ENCODE measurements at regions not wholly inside any gene's neighbourhood (a gene's known extent, or its start where the extent isn't known, plus 50 kb on each side); places are given as distances from the start of the nearest gene placed in this dataset.
"Not testable (repeated sequence)": the region's sequence is repeated elsewhere in the genome, so short reads cannot be mapped to it uniquely, and the experiment has no call there.

GRCh38 chr11:42975180-42975529, 336.6 kb upstream of the API5 start:
- DNase-seq (ENCODE audit: low spot score), result no peak

GRCh38 chr11:42976636-42977217, 335.1 kb upstream of the API5 start:
- no peak for DNase-seq (ENCODE audit: low spot score)

- no peak for DNase-seq (ENCODE audit: low spot score)
Measured at GRCh38 chr11:42992594-42992993, 319.2 kb upstream of the API5 start.

GRCh38 chr11:42996421-42997307, 315.1 kb upstream of the API5 start:
- no peak for DNase-seq (ENCODE audit: low spot score)

GRCh38 chr11:43004879-43005278, 306.9 kb upstream of the API5 start:
- DNase-seq (ENCODE audit: low spot score), result not testable (repeated sequence)

GRCh38 chr11:43010042-43010441, 301.8 kb upstream of the API5 start:
- no peak for DNase-seq (ENCODE audit: low spot score)

GRCh38 chr11:43012606-43013005, 299.2 kb upstream of the API5 start:
- no peak for DNase-seq (ENCODE audit: low spot score)

GRCh38 chr11:43021466-43021865, 290.3 kb upstream of the API5 start:
- no peak for DNase-seq (ENCODE audit: low spot score)

GRCh38 chr11:43034341-43034740, 277.5 kb upstream of the API5 start:
- no peak for DNase-seq (ENCODE audit: low spot score)

GRCh38 chr11:43035086-43035485, 276.7 kb upstream of the API5 start:
- DNase-seq (ENCODE audit: low spot score), result no peak

- DNase-seq (ENCODE audit: low spot score), result no peak
Measured at GRCh38 chr11:43053638-43054412, 258.0 kb upstream of the API5 start.

- DNase-seq (ENCODE audit: low spot score), result no peak
Measured at GRCh38 chr11:43067681-43068080, 244.1 kb upstream of the API5 start.

GRCh38 chr11:43071338-43071737, 240.5 kb upstream of the API5 start:
- no peak for DNase-seq (ENCODE audit: low spot score)

GRCh38 chr11:43072096-43072495, 239.7 kb upstream of the API5 start:
- no peak for DNase-seq (ENCODE audit: low spot score)

- no peak for DNase-seq (ENCODE audit: low spot score)
Measured at GRCh38 chr11:43072911-43073310, 238.9 kb upstream of the API5 start.

- no peak for DNase-seq (ENCODE audit: low spot score)
Measured at GRCh38 chr11:43074810-43075209, 237.0 kb upstream of the API5 start.

- no peak for DNase-seq (ENCODE audit: low spot score)
Measured at GRCh38 chr11:43101113-43101512, 210.7 kb upstream of the API5 start.

GRCh38 chr11:43116071-43116470, 195.7 kb upstream of the API5 start:
- DNase-seq (ENCODE audit: low spot score), result no peak

- DNase-seq (ENCODE audit: low spot score), result no peak
Measured at GRCh38 chr11:43119275-43119970, 192.4 kb upstream of the API5 start.

GRCh38 chr11:43122546-43122945, 189.2 kb upstream of the API5 start:
- no peak for DNase-seq (ENCODE audit: low spot score)

GRCh38 chr11:43123443-43123842, 188.4 kb upstream of the API5 start:
- DNase-seq (ENCODE audit: low spot score), result no peak

GRCh38 chr11:43124272-43124935, 187.4 kb upstream of the API5 start:
- DNase-seq (ENCODE audit: low spot score), result no peak
